Neutrophil (primary cell): ENCODE measurements at regions not wholly inside any gene's neighbourhood (a gene's known extent, or its start where the extent isn't known, plus 50 kb on each side); places are given as distances from the start of the nearest gene placed in this dataset.

ENCODE experiments used
- H3K27ac ChIP-seq: fragments of 200-600 bp; sonication (generic); 2 replicates; pipeline ENCODE4 v1.5.1; 2016; ENCODE audit warnings: mild to moderate bottlenecking, moderate library complexity
- H3K27me3 ChIP-seq: fragments of 200-600 bp; sonication (generic); 2 replicates; pipeline ENCODE4 v1.6.0; 2016; ENCODE audit warnings: mild to moderate bottlenecking
- H3K36me3 ChIP-seq: fragments of 200-600 bp; sonication (generic); 2 replicates; pipeline ENCODE4 v1.5.1; 2017
- H3K4me1 ChIP-seq, 2 experiments: fragments of 200-600 bp in 1 of 2; sonication (generic) in 1 of 2; 1 replicate in 1 of 2; 2 replicates in 1 of 2; pipeline versions ENCODE4 v1.5.1 to v1.6.1; 2013 to 2016; ENCODE audit warnings: low read depth in 1 of 2, low read length in 1 of 2, mild to moderate bottlenecking in 1 of 2, moderate library complexity in 1 of 2; ENCODE audit not compliant: control insufficient read depth in 1 of 2, insufficient read depth in 1 of 2
- H3K4me3 ChIP-seq, 2 experiments: fragments of 200-600 bp in 1 of 2; sonication (generic) in 1 of 2; 1 replicate in 1 of 2; 2 replicates in 1 of 2; pipeline ENCODE4 v1.5.1; 2013 to 2016; ENCODE audit warnings: low read depth in 1 of 2, low read length in 1 of 2, mild to moderate bottlenecking in 1 of 2, moderate library complexity in 1 of 2
- H3K9me3 ChIP-seq: fragments of 200-600 bp; sonication (generic); 2 replicates; pipeline ENCODE4 v1.5.1; 2016
- TF ChIP-seq, protein P1 (sequence below): fragments of 200-600 bp; sonication (generic); IDR thresholded peaks from 2 replicates; pipeline ENCODE4 v1.5.1; 2016; ENCODE audit warnings: antibody characterized with exemption

DNA sequence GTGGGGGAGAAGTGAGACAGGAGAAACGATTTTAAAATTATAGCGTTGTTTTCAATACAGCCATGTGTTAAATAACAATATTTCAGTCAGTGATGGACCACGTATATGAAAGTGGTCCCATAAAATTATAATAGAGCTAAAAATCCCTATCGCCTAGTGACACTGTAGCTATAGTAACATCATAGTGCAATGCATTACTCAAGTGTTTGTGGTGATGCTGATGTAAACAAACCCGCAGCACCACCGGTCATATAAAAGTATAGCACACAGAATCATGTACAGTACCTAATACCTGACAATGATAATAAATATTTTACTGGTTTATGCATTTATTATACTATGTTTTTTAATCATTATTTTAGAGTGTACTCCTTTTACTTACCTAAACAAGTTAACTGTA lies 407.4 kb upstream of the SEMA6A start:
- Histone ChIP-seq H3K36me3 (no peaks in the 10 kb centered on the region), H3K4me3 (no peak overlapping the region), H3K9me3 (no peaks in the 10 kb centered on the region), H3K27me3 (no peaks in the 10 kb centered on the region), H3K4me1 (no peaks in the 10 kb centered on the region), H3K27ac (no peak overlapping the region)
- TF ChIP-seq, protein P1, sequence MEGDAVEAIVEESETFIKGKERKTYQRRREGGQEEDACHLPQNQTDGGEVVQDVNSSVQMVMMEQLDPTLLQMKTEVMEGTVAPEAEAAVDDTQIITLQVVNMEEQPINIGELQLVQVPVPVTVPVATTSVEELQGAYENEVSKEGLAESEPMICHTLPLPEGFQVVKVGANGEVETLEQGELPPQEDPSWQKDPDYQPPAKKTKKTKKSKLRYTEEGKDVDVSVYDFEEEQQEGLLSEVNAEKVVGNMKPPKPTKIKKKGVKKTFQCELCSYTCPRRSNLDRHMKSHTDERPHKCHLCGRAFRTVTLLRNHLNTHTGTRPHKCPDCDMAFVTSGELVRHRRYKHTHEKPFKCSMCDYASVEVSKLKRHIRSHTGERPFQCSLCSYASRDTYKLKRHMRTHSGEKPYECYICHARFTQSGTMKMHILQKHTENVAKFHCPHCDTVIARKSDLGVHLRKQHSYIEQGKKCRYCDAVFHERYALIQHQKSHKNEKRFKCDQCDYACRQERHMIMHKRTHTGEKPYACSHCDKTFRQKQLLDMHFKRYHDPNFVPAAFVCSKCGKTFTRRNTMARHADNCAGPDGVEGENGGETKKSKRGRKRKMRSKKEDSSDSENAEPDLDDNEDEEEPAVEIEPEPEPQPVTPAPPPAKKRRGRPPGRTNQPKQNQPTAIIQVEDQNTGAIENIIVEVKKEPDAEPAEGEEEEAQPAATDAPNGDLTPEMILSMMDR = no peak

DNA sequence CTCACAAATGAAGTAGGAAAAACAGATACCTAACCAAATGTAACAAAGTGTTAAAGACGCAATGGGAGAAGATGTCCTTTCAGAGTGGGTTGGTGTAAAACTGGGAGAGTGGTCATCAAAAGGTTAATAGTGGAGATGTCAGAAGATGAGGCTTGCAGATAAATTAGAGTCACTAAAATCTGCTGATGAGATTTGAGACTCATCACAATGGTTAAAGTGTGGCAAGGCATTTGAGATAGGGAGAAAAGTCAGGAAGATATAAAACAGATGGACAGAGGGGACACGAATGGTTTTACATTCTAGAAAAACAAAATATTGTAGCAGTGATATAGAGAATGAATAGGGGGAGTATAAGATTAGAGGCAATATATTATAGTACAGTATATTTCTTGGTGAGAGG lies 406.0 kb upstream of the SEMA6A start:
- Histone ChIP-seq H3K36me3 (no peaks in the 10 kb centered on the region), H3K4me1 (no peaks in the 10 kb centered on the region), H3K27me3 (no peaks in the 10 kb centered on the region), H3K27ac (no peak overlapping the region), H3K4me3 (no peak overlapping the region), H3K9me3 (no peaks in the 10 kb centered on the region)
- TF ChIP-seq, protein P1 = no peak

DNA sequence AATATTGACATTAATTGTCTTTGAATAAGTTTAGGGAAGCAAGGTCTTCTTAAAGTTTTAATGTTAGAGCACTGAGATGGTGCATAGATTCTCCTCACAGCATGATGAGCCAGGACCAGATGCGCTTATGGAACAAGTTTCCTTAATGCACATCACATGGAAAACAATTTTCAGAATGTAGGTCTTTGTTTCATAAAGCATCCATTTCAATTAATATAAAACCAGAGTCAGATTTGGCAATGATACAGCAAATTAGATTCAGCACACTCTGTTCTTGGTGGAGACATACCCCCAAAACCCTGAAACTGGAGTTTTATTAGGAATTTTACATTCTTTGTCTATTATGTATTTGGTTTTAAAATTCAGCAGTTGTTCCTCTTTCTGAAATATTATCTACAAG lies 402.1 kb upstream of the SEMA6A start:
- no peaks in the 10 kb centered on the region for H3K9me3 ChIP-seq
- no peak overlapping the region for H3K4me3 ChIP-seq
- H3K36me3 ChIP-seq = no peaks in the 10 kb centered on the region
- H3K27me3 ChIP-seq = no peaks in the 10 kb centered on the region
- TF ChIP-seq, protein P1 = no peak
- no peak overlapping the region for H3K27ac ChIP-seq
- H3K4me1 ChIP-seq = no peaks in the 10 kb centered on the region

DNA sequence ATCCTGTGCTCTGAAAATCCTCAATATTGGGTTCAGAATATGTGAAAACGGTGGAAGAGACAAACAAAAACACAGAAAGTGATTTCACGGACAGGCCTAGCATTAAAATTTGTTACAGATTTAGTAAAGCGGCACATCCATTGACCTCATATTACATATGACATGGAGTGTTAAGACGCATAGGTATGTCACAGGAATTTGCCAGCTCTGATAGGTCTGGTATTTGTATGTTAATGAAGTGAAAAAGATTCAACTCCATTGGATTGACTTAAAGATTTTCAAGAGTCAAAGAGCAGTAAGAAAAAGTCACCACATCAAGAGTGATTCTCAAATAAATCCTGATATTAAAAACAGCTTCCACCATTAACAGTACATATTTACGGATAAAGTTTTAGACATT lies 396.5 kb upstream of the SEMA6A start:
- Histone ChIP-seq H3K27ac (no peak overlapping the region), H3K36me3 (no peaks in the 10 kb centered on the region), H3K9me3 (no peaks in the 10 kb centered on the region), H3K4me1 (no peaks in the 10 kb centered on the region), H3K27me3 (no peaks in the 10 kb centered on the region), H3K4me3 (no peak overlapping the region)
- TF ChIP-seq, protein P1 = no peak

DNA sequence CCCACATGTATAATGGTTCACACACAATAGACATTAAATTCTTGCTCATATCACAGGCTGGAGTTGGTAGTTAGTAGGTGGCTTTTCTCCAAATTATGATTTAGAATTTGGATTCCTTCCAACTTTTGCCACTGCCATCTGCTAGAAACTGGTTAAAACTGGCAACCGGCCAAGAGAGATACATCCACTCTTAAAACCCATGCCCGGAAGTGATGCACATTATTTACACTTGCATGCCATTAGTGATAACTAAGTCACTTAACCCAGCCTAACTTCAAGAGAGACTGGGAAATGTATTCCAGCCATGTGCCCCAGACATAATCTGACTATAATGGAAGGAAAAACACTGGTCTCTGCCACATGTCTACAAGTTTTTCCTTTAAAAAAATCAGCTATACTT lies 395.7 kb upstream of the SEMA6A start:
- Histone ChIP-seq H3K9me3 (no peaks in the 10 kb centered on the region), H3K36me3 (no peaks in the 10 kb centered on the region), H3K27me3 (no peaks in the 10 kb centered on the region), H3K27ac (no peak overlapping the region), H3K4me3 (no peak overlapping the region), H3K4me1 (no peaks in the 10 kb centered on the region)
- TF ChIP-seq, protein P1 = no peak

DNA sequence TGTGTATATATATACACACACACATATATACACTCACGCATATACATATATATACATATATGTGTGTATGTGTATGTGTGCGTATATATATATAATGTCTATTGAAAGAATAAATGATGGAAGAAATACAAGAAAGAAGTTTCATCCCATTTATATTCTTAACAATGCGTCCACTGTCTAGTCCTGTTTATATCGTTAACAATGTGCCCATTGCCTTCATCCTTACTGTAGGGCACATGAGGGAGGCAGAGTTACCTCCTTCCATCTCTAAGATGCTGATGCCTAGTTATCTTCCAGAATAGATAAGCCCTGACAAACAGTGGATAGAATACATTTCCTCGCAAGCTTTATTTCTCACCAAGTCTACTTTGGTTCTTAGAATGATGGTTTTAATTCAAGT lies 389.8 kb upstream of the SEMA6A start:
- Histone ChIP-seq H3K27ac (no peak overlapping the region), H3K9me3 (no peaks in the 10 kb centered on the region), H3K36me3 (no peaks in the 10 kb centered on the region), H3K27me3 (no peaks in the 10 kb centered on the region), H3K4me1 (no peaks in the 10 kb centered on the region), H3K4me3 (no peak overlapping the region)
- TF ChIP-seq, protein P1 = no peak
